G401 (cell line): ENCODE measurements at regions not wholly inside any gene's neighbourhood (a gene's known extent, or its start where the extent isn't known, plus 50 kb on each side); places are given as distances from the start of the nearest gene placed in this dataset.

ENCODE experiments used
- DNase-seq: peaks from one replicate; pipeline ENCODE4 v3.0.0-alpha.2; 2015; ENCODE audit warnings: low spot score
- in situ Hi-C: cut with HindIII; loops from 2 replicates; pipeline ENCODE4 v1.10.0; 2016; ENCODE audit warnings: low sequenced_read_pairs, mixed read lengths

DNA sequence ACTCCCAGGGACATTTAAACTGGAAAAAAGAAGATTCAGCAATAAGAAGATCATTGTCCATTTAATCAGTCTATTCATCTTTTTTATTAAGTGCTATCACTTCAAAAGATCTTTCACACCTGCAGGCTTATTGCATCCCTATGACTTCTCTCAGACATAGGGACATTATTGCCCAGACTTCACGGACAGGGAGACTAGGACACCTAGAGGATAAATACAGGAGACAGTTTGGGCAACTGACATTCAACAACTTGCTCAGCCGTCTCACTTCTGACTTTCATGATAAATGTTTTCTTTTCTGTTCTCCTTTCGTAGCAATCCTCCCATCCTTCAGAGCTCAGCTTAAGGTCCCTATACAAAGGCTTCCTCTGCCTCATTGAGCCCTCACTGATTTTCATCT lies 84.3 kb downstream of the TMEM30B start:
- DNase-seq = no peak
- in situ Hi-C loops = no loop called here

GRCh38 chr14:61196034-61196433 lies 85.1 kb downstream of the TMEM30B start:
- in situ Hi-C loops = no loop called here
- no peak for DNase-seq

GRCh38 chr14:61193476-61193875 lies 87.7 kb downstream of the TMEM30B start:
- in situ Hi-C loops = no loop called here
- DNase-seq = no peak

DNA sequence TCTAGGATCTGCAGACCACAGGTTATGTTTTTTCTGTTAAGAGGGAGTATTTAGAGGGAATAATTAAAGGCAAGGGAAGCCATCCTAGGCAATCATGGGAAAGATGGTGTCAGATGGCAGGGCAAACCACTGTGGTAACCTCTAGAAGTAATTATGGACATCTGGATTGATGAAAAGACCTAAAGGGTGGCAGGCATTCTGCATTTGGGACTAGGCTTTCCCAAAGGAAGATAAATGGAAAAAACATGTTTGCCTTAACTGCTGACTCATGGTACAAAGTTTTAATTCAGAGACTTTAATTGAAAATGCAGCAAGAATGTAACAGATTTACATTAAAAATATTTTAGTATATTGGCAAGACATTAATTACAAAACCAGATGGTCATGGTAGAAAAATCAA lies 88.1 kb downstream of the TMEM30B start:
- DNase-seq = no peak
- in situ Hi-C loops = no loop called here

- DNase-seq = no peak
- in situ Hi-C loops = no loop called here
Observed at GRCh38 chr14:61191733-61192132, 89.4 kb downstream of the TMEM30B start.

DNA sequence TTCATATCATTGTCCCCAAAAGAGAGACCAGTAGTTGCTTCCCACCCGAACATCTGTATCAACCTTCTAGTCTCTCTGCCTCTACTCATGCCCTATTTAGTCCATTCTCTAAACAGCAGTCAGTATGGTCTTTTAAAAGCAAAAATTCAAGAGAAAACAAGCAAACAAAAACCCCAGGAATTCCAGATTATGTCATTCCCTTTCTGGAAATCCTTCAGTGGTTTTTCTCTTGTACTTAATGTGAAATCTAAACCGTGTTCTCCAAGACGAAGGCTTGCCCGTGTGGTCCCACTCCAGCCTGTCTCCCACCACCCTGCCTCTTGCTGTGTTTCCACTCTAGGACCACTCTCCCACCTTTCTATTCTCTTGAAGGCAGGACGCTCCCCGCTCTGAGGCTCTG lies 90.8 kb downstream of the TMEM30B start:
- no peak for DNase-seq
- in situ Hi-C loops = no loop called here

DNA sequence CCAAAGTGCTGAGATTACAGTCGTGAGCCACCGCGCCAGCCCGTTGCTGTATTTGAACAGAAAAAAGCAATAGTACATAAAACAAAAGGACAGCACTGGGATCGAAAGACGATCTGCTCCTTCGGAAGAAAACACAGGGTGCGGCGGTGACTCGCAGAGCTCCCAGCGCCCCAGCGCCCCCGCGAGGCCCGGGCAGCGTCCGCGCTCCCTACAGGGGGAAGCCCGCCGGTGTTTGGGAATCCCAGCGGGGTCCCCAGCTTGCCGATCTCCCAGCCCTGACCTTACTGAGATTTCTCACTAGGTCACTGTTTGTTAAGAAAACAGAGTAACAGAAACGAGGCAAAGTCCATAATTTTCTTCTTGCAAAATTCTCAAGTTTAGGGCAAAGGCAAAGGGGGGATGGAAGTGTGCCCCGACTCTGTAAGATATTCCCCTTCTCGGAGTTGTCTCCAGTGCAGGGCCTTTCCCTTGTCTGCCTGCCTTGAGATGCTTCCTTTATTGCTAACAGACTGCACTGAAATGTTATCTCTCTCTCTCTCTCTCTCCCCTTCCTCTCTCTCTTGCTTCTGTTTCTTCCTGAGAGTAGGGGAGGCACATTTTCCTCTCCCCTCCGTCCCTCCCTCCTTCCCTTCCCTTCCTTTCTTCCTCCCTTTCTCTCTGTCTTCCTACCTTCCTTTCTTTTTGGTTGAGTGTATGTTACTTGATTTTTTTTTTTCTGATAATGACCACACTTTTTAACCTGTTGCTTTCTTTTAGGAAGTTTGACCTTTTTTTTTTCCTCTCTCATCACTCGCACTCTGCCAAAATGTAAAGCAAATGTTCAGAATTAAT lies 91.9 kb downstream of the TMEM30B start:
- in situ Hi-C loops = no loop called here
- DNase-seq = no peak

DNA sequence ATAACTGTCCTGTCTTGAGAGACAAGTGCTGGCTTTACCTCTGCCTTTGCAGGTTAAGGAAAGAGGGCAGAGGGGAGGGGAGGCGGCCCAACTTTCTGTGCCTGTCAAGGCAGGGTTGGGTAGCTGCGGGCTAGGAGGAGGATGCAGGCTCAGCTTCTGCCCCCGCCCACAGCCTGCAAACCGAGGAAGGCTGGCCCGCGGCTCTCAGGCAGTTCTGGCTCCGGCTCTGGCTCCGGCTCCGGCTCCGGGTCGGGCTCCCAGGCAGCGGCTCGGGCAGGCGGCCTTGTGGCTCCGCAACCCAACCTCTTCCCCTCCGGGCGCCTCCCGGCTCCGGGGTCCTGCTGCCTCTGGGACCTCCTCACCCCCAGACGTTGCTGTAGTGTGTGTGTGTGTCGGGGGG lies 92.9 kb downstream of the TMEM30B start:
- no peak for DNase-seq
- in situ Hi-C loops = no loop called here

DNA sequence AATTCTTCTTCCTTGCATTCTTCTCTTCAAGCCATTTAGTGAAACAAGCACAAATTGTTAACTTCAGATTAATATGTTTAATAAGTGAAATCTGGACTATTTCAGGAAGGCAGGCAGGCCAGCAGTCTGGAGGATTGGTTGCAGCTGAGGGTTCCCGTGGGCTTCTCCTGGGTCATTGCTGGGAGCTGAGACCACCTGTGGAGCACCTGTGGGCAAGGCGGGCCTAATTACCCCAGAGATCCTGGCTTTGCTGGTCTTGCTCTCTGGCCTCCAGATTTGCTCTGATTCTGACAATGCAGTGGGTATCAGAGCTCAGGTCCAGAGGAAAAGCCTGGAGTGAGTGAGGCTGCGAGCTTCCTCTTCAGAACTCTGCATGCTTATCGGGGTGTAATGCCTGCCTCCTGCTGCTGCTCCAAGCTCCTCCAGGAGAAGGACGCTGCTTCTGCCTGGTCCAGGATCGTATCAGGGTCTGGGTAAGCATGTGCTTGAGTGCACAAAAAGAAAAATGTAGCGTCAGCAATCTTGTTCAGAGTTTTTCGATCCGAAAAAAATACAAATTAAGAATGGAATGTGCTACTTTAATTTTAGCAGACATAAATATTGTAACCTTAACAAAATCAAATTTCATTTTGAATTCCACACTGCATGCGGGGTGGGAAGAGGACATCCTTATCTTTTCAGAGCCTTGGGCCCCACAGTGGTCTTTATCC lies 93.8 kb downstream of the TMEM30B start:
- DNase-seq = no peak
- in situ Hi-C loops = no loop called here

DNA sequence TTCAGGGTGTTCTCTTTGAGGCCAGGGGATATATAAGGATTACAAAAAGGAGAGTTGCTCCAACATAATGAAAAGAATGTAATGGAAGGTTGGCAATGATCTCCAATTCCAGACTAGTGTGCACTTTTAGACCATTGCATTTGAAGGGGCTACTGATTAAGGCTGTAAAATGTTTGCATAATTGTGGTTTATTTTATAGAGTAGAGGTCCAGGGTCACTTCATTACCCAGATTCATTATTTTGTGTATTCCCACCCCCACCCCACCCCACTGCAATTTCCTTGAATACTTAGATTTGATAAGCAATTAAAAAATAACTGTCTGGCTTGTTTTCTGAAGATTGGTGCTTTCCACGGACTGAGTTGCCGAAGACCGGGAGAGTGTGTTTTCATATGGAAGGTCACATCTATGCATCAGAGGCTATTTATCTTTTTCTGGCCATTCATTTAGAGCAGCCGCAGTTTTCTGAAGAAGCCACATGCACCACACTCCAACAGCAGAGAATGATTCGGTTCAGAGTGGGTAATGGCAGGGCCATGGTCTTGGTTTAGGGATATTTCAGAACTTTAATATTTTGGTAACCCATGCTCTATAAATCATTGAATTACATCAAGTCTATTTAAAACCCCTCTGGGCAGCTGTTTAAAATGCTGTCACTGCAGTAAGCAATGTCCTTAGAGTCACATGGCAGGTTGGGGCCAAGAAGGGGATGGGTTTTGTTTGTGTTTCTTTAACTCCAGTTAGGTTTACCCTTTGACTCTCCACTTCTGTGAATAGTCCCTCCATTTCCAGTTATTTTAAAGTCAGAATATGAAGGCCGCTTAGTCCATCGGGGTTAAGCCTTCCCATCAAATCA lies 94.6 kb downstream of the TMEM30B start:
- no peak for DNase-seq
- in situ Hi-C loops = no loop called here

GRCh38 chr14:61185534-61185933 lies 95.6 kb downstream of the TMEM30B start:
- in situ Hi-C loops = no loop called here
- no peak for DNase-seq

- no peak for DNase-seq
- in situ Hi-C loops = no loop called here
Observed at GRCh38 chr14:61184112-61184511, 97.0 kb downstream of the TMEM30B start.

DNA sequence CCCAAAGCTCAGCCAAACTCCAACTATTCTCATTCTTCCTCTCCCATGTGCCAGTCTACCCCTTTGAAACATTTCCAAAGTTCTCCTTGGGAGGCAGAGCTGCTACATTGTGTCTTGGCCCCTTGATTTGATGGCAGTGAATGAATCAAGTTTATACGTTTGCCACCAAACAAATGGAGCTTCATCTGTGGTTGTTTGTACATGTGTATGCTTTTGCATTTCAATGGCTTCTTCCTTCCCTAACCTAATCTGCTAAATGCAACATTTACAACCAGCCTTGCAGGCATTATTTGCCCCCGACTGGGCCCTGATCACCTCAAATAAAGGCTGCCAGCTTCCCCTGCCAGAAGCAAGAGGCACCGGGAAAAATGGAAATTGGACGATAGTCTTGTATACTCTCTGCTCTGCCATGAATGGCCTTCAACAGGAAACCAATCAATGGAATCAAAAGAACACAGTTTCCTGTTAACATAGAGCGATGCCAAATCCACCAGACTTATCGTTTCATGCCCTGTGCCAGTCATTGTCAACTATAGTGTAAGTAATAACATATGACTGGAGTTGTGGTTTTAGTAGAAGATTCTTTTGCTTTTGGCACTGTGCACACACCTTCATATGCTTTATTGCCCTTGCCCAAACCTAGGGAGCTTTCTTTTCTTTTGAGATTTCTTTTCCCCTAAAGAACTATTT lies 97.8 kb downstream of the TMEM30B start:
- in situ Hi-C loops = no loop called here
- DNase-seq = no peak

DNA sequence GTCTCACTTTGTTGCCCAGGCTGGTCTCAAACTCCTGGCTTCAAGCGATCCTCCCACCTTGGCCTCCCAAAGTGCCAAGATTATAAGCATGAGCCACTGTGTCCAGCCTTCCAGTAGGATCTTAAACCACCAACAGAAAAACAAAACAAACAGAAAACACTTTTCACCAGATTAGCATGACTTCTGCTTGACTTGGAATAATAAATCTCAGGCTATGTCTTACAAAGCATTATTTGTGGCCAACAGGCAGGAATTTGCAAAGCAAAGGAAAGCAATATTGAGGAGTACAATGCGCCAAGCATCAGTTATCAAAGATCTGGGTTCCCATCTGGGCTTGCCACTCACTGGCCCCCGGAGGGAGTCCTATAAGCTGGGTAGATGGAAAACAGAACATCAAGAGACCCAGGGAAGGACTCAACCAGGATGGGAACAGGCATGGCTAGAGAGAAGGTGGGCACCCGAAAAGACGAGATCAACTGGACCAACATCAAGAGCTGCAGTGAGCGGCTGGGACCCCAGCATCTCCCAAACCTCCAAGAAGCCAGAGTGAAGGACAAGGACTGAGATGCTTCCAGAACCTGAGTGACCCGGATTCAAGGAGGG lies 101.2 kb downstream of the TMEM30B start:
- no peak for DNase-seq
- in situ Hi-C loops = no loop called here

DNA sequence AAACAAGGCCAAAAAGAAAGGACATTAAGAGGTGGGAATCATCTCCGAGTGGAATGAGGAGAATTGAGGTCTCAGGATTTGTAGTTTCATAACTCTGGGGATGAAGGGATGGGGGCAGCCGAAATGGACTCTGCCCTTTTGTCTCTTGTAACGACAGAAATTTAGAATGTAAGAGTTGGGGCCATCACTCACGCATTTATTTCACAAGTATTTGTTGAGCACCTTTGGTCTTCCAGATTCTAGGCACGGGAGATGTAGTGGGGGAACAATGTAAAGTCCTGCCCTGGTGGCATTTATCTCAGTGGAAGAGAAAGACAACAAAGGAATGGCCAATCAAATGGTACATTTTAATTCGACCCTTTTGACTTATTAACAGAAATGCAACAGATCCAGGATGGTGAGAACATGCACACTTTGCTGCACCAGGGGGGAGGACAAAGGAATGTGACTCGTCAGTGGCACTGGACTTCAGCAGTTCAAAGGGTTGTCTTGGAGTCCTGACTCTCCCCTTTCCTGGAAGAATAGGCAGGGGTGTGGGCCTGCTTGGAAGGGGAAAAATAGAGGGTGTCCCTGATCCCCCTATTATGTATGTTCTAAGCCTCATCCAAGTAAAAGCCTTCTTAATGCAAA lies 102.0 kb downstream of the TMEM30B start:
- DNase-seq = no peak
- in situ Hi-C loops = no loop called here

DNA sequence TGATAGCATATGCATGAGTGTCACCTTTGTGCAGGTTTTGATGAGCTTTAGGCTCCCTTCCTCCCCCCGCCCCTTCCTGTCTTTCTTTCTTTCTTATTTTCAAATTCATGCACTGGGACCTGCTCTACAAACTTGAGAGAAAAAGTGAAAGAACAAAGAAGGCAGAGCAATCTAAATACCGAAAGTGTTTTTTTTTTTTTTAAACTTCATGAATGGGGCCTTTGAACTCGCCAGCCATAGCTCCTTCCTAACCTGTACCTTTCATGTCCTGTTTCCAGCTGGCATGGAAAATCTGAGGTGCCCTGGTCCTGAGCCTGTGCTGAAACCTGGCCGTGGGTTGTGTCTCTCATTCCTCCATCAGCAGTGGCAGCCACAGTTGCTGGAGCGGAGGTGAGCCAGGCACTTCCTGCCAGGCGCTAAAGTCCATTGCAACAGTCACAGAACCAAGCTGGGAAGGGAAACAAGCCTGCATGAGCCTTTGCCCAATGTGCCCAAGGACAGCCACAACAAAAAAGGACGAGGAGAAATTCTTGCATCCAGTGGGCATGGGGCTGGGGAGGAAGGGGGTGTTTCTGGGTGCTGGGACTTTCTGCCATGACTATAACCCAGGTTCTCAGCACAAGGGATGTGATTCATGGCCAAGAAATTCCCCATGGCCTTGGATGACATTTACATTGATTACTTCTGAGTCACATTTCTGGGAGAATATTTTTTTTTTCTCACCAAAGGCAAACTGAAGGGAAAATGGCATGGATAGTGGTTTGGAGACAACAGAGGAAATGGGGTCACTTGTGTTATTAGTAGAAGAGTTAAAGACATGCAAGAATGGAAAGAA lies 102.7 kb downstream of the TMEM30B start:
- in situ Hi-C loops = no loop called here
- DNase-seq = no peak

DNA sequence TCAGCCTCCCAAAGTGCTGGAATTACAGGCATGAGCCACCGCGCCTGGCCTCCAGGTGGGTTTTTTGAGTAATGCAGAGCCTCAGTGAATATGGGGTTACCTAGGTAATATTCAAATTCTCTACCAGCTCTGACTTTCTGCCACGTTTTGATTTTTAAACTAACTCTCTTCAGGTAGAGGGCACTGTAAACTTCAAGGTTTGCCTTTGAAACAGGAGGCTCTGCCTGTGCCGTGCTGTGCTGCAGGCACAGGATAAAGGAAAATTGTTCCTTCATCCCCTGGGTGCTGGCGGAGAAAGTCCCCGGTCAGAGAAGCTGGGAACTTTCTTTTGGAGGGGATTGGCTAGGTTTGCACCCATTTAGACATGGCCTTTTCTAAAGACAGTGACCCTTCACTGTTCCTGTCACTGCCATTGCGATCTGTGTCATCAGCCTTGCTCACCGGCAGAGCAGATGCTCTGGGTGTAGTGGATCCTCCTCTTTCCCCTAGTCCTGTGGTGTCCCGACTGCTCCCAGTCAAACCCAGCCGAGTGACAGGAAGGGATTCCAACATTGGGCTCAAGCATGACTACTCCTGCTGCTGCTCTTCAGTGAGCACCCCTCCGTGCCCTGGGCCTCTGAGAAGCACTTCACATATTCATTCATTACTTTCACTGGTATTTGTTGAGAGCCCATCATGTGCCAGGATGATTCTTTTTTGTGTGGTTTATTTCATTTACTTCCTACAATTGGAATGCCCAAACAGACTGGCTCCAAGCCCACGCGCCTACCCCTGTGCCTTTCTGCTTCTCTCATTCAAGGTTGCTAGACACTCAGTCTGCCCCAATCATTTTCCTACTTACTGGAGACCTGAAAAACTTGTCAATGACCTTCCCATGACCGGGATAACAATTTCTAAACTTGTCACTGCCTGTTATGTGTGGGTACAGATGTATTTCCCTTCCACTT lies 103.6 kb downstream of the TMEM30B start:
- no peak for DNase-seq
- in situ Hi-C loops = no loop called here
